Tibial nerve (tissue), 4 donors: ENCODE measurements at regions not wholly inside any gene's neighbourhood (a gene's known extent, or its start where the extent isn't known, plus 50 kb on each side); places are given as distances from the start of the nearest gene placed in this dataset.

Source experiments
- DNase-seq, 2 donors: peaks; one replicate each; pipeline ENCODE4 v3.0.0-alpha.2; 2019; ENCODE audit warnings: low spot score in 2 of 2
- H3K27ac ChIP-seq, 4 donors: fragments of 200-600 bp; sonication (generic) in 3 of 4; one replicate each; pipeline ENCODE4 v1.5.1; 2017 to 2019; ENCODE audit warnings: mild to moderate bottlenecking in 1 of 4
- H3K27me3 ChIP-seq, 2 donors: fragments of 200-600 bp; sonication (generic) in 1 of 2; one replicate each; pipeline versions ENCODE4 v1.5.1 to v1.6.0; 2017 to 2019
- H3K36me3 ChIP-seq, 3 donors: fragments of 200-600 bp; sonication (generic); one replicate each; pipeline ENCODE4 v1.5.1; 2018 to 2019
- H3K4me1 ChIP-seq, 4 donors: fragments of 200-600 bp; sonication (generic) in 3 of 4; one replicate each; pipeline ENCODE4 v1.5.1; 2017 to 2019
- H3K4me3 ChIP-seq, 4 donors: fragments of 200-600 bp; sonication (generic) in 3 of 4; one replicate each; pipeline ENCODE4 v1.5.1; 2017 to 2019; ENCODE audit warnings: mild to moderate bottlenecking in 1 of 4, moderate library complexity in 1 of 4
- H3K9me3 ChIP-seq, 4 donors: fragments of 200-600 bp; sonication (generic) in 3 of 4; one replicate each; pipeline ENCODE4 v1.5.1; 2017 to 2019
- CTCF ChIP-seq, 5 experiments: fragments of 200-600 bp in 3 of 5; fragments of 450-650 bp in 2 of 5; sonication (generic) in 3 of 5; IDR thresholded peaks; one replicate each; pipeline ENCODE4 v1.5.1; 2016 to 2019; ENCODE audit warnings: antibody characterized with exemption in 5 of 5, mild to moderate bottlenecking in 3 of 5, moderate library complexity in 2 of 5
- EP300 ChIP-seq, 2 donors: sonication (generic); formaldehyde crosslinking; IDR thresholded peaks; one replicate each; pipeline ENCODE4 v1.6.1; 2017; ENCODE audit warnings: antibody characterized with exemption in 2 of 2, mild to moderate bottlenecking in 1 of 2
- POLR2A ChIP-seq, 2 donors: fragments of 450-650 bp; IDR thresholded peaks; one replicate each; pipeline ENCODE4 v1.6.1; 2017; ENCODE audit warnings: antibody characterized with exemption in 2 of 2, mild to moderate bottlenecking in 2 of 2, moderate library complexity in 2 of 2
- WGBS, 2 donors: methylation state at CpG; one replicate each; pipeline ENCODE4 v1.1.5; 2018; 5-methylcytosine and 5-hydroxymethylcytosine counted together

- peaks cover 0 to 5% (median 0%) of the 10 kb centered on the region in 4 donors for H3K9me3 ChIP-seq
- no peak for DNase-seq
- no peaks in the 10 kb centered on the region for H3K36me3 ChIP-seq
- TF ChIP-seq EP300 (IDR thresholded peaks at IDR 0.05) (no peak), CTCF (IDR thresholded peaks at IDR 0.05) (no peak), POLR2A (IDR thresholded peaks at IDR 0.05) (no peak)
- no peak overlapping the region for H3K4me3 ChIP-seq
- 24 to 25% methylated on average over 6 of the region's 6 CpGs for WGBS, 2 donors
- H3K27me3 ChIP-seq: no peaks in the 10 kb centered on the region
- no peaks in the 10 kb centered on the region for H3K4me1 ChIP-seq
- no peak overlapping the region for H3K27ac ChIP-seq
Observed at GRCh38 chr12:118841588-118841987, 139.8 kb upstream of the SRRM4 start.

- H3K27ac ChIP-seq: no peak overlapping the region
- TF ChIP-seq POLR2A (IDR thresholded peaks at IDR 0.05) (no peak), EP300 (IDR thresholded peaks at IDR 0.05) (no peak), CTCF (IDR thresholded peaks at IDR 0.05) (no peak)
- DNase-seq: no peak
- peaks cover 0 to 5% (median 0%) of the 10 kb centered on the region in 4 donors for H3K9me3 ChIP-seq
- no peak overlapping the region for H3K4me3 ChIP-seq
- WGBS, 2 donors: 54% methylated on average over 2 of the region's 2 CpGs; no CpG with 5 or more reads in 1 of the 2 donors
- H3K27me3 ChIP-seq: no peaks in the 10 kb centered on the region
- H3K4me1 ChIP-seq: no peaks in the 10 kb centered on the region
- H3K36me3 ChIP-seq: no peaks in the 10 kb centered on the region
Observed at GRCh38 chr12:118842866-118843265, 138.5 kb upstream of the SRRM4 start.

- no peak overlapping the region for H3K27ac ChIP-seq
- H3K36me3 ChIP-seq: no peaks in the 10 kb centered on the region
- H3K4me1 ChIP-seq: no peaks in the 10 kb centered on the region
- peaks cover 0 to 5% (median 0%) of the 10 kb centered on the region in 4 donors for H3K9me3 ChIP-seq
- no peak for DNase-seq
- WGBS, 2 donors: 40 to 41% methylated on average over 2 of the region's 2 CpGs
- TF ChIP-seq CTCF (IDR thresholded peaks at IDR 0.05): no peak
- no peak for TF ChIP-seq EP300 (IDR thresholded peaks at IDR 0.05)
- no peak for TF ChIP-seq POLR2A (IDR thresholded peaks at IDR 0.05)
- H3K4me3 ChIP-seq: no peak overlapping the region
- H3K27me3 ChIP-seq: no peaks in the 10 kb centered on the region
Observed at GRCh38 chr12:118846416-118846815, 134.9 kb upstream of the SRRM4 start.

- Histone ChIP-seq H3K27ac (no peak overlapping the region), H3K4me3 (no peak overlapping the region), H3K4me1 (no peaks in the 10 kb centered on the region), H3K36me3 (no peaks in the 10 kb centered on the region), H3K27me3 (no peaks in the 10 kb centered on the region), H3K9me3 (peaks cover 0 to 2% (median 0%) of the 10 kb centered on the region in 4 donors)
- WGBS, 2 donors: 48 to 51% methylated on average over 7 of the region's 7 CpGs
- TF ChIP-seq CTCF (IDR thresholded peaks at IDR 0.05) (no peak), EP300 (IDR thresholded peaks at IDR 0.05) (no peak), POLR2A (IDR thresholded peaks at IDR 0.05) (no peak)
- no peak for DNase-seq
Observed at GRCh38 chr12:118850244-118850825, 131.0 kb upstream of the SRRM4 start.

- Histone ChIP-seq H3K9me3 (no peaks in the 10 kb centered on the region), H3K27ac (no peak overlapping the region), H3K4me1 (no peaks in the 10 kb centered on the region), H3K27me3 (no peaks in the 10 kb centered on the region), H3K4me3 (no peak overlapping the region), H3K36me3 (no peaks in the 10 kb centered on the region)
- no peak for DNase-seq
- no peak for TF ChIP-seq CTCF (IDR thresholded peaks at IDR 0.05)
- TF ChIP-seq EP300 (IDR thresholded peaks at IDR 0.05): no peak
- TF ChIP-seq POLR2A (IDR thresholded peaks at IDR 0.05): no peak
- 53 to 54% methylated on average over 2 of the region's 2 CpGs for WGBS, 2 donors
Observed at GRCh38 chr12:118851891-118852290, 129.4 kb upstream of the SRRM4 start.
